ENCODE measurements at regions not wholly inside any gene's neighbourhood (a gene's known extent, or its start where the extent isn't known, plus 50 kb on each side); places are given as distances from the start of the nearest gene placed in this dataset.

DNA sequence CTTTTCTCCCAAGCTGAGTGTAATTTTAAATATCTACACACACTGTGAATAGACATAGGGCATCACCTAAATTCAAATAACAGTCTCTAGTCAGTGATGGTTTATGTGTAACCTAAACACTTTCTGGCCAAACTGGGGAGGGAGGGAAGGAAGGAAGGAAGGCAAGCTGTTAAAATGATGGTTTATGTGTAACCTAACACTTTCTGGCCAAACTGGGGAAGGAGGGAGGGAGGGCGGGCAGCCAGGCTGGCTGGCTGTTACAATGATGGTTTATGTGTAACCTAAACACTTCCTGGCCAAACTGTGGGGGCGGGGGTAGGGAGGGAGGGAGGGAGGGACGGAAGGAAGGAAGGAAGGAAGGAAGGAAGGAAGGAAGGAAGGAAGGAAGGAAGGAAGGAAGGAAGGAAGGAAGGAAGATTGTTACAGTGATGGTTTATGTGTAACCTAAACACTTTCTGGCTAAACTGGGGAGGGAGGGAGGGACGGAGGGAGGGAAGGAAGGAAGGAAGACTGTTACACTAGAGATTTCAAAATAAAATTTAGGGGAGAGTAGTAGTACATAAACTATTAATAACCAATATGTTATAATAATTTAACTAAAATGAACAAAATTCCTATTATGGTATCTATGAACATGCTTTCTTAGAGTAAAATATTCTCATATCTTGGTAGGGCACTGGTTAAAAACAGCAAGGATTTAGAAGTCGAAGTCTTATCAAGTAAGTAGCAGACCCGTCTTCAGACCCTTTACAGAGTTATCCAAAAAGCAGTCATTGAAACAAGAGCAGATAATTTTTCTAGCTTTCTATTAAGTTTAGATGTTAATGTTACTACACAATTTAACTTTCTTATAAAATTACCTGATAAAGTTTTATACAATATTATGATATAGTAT is 148.1 kb downstream of the LMLN start (continued):
- no peak for TF ChIP-seq GTF2A2 (tag; IDR thresholded peaks at IDR 0.05)
- TF ChIP-seq TAL1 (IDR thresholded peaks at IDR 0.05) = peak; percentile 78
- no peak for TF ChIP-seq EZH2 (IDR thresholded peaks at IDR 0.05; ENCODE audit: borderline replicate concordance, low read depth, low read length)
- no peak for TF ChIP-seq THAP7 (CRISPR knock-in tag; IDR thresholded peaks at IDR 0.05)
- no peak for TF ChIP-seq U2AF2 (optimal IDR thresholded peaks at IDR 0.05; ENCODE audit: low read depth, low read length)
- peak; percentile 72 for TF ChIP-seq CBFA2T2 (conservative IDR thresholded peaks at IDR 0.05)
- TF ChIP-seq REST (IDR thresholded peaks at IDR 0.05; ENCODE audit: borderline replicate concordance) = no peak
- no peak for TF ChIP-seq REST (CRISPR knock-in tag; IDR thresholded peaks at IDR 0.05; ENCODE audit: low read depth)
- TF ChIP-seq, protein P1, sequence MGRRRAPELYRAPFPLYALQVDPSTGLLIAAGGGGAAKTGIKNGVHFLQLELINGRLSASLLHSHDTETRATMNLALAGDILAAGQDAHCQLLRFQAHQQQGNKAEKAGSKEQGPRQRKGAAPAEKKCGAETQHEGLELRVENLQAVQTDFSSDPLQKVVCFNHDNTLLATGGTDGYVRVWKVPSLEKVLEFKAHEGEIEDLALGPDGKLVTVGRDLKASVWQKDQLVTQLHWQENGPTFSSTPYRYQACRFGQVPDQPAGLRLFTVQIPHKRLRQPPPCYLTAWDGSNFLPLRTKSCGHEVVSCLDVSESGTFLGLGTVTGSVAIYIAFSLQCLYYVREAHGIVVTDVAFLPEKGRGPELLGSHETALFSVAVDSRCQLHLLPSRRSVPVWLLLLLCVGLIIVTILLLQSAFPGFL (CRISPR knock-in tag; IDR thresholded peaks at IDR 0.05) = no peak

Measured in K562 (cell line).